Bronchial epithelial cell (primary cell): ENCODE measurements at regions not wholly inside any gene's neighbourhood (a gene's known extent, or its start where the extent isn't known, plus 50 kb on each side); places are given as distances from the start of the nearest gene placed in this dataset.

Experiments
- DNase-seq: peaks from one replicate; pipeline ENCODE4 v3.0.0-alpha.2; 2010; ENCODE audit warnings: low read depth
- FAIRE-seq: peaks from 2 replicates; lab custom pipeline; 2011; peaks lifted over from hg19 to GRCh38; lab: Jason Lieb, UNC
- H3K27me3 ChIP-seq: 2 replicates; pipeline ENCODE4 v1.5.1; 2011; ENCODE audit warnings: low read length; ENCODE audit not compliant: control insufficient read depth, insufficient read depth
- H3K36me3 ChIP-seq: 2 replicates; pipeline ENCODE4 v1.5.1; 2011; ENCODE audit warnings: low read length; ENCODE audit not compliant: control insufficient read depth, insufficient read depth
- H3K4me3 ChIP-seq: 2 replicates; pipeline ENCODE4 v1.5.1; 2011; ENCODE audit warnings: mild to moderate bottlenecking, low read depth, low read length, control low read depth
- TF ChIP-seq, protein P1 (sequence below): IDR thresholded peaks from 2 replicates; pipeline ENCODE4 v1.5.1; 2011; ENCODE audit warnings: mild to moderate bottlenecking, moderate library complexity, low read length, control low read depth, inconsistent platforms; ENCODE audit not compliant: insufficient read depth, severe bottlenecking

DNA sequence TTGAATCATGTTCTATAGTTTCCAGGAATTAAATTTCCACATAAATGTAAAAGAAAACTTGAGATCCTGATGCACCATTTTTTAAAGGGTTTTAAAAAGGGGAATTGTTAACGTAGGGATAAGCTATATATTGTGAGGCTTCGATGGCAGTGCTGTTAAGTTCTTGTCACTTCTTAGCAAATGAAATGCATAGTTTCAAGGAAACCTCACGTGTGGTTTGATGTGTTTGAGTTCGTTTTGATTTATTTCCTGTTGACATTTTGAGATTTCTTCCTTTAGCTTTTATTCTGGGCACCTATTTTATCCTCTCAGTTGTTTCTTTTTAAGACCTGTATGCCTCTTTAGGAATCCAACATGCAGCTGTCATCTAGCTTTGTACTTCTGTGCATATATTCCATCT lies 301.0 kb downstream of the DOCK8 start:
- Histone ChIP-seq H3K4me3 (no peak overlapping the region), H3K36me3 (no peaks in the 10 kb centered on the region), H3K27me3 (no peaks in the 10 kb centered on the region)
- FAIRE-seq (no peak), DNase-seq (no peak)
- TF ChIP-seq, protein P1, sequence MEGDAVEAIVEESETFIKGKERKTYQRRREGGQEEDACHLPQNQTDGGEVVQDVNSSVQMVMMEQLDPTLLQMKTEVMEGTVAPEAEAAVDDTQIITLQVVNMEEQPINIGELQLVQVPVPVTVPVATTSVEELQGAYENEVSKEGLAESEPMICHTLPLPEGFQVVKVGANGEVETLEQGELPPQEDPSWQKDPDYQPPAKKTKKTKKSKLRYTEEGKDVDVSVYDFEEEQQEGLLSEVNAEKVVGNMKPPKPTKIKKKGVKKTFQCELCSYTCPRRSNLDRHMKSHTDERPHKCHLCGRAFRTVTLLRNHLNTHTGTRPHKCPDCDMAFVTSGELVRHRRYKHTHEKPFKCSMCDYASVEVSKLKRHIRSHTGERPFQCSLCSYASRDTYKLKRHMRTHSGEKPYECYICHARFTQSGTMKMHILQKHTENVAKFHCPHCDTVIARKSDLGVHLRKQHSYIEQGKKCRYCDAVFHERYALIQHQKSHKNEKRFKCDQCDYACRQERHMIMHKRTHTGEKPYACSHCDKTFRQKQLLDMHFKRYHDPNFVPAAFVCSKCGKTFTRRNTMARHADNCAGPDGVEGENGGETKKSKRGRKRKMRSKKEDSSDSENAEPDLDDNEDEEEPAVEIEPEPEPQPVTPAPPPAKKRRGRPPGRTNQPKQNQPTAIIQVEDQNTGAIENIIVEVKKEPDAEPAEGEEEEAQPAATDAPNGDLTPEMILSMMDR, result no peak

DNA sequence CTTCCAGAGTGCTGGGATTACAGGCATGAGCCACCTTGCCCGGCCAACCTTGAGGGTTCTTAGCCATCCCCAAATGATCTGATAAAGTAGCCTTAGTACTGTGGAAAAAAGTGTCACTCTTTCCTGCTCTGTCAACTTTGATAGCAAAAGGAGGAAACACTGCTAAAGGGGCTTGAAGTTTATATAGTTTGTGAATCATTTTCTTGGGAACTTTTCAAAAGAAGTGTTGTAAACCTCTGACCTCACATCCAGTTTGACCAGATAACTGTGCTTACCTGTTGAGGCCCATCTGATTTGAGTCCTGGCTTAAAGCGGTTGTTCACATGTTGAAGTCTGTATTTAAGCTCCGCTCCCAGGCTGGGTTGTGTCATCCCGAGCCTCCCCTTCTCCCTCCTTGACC lies 303.3 kb downstream of the DOCK8 start:
- DNase-seq, result peak; percentile 88
- Histone ChIP-seq H3K36me3 (no peaks in the 10 kb centered on the region), H3K27me3 (no peaks in the 10 kb centered on the region), H3K4me3 (no peak overlapping the region)
- FAIRE-seq, result no peak
- TF ChIP-seq, protein P1, result no peak

DNA sequence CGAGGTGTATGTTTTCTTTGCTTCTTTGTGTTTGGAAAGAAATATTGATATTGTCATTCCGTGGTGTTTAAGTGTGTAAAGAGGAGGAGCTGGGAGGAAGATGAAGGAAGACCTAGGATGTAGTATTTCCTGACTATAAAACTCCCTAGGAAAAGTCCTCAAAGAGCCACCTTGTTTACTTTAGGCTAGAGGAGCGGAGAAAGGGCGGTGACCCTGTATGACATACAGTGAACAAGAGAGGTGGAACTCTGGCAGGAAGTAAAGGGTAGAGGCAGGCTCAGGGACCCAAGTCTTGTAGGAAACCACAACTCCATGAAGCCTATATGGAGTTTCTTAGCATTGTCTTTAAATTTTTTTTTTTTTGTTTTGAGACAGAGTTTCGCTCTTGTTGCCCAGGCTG lies 303.9 kb downstream of the DOCK8 start:
- H3K4me3 ChIP-seq, result no peak overlapping the region
- no peaks in the 10 kb centered on the region for H3K27me3 ChIP-seq
- DNase-seq (no peak), FAIRE-seq (no peak)
- TF ChIP-seq, protein P1, result no peak
- no peaks in the 10 kb centered on the region for H3K36me3 ChIP-seq

DNA sequence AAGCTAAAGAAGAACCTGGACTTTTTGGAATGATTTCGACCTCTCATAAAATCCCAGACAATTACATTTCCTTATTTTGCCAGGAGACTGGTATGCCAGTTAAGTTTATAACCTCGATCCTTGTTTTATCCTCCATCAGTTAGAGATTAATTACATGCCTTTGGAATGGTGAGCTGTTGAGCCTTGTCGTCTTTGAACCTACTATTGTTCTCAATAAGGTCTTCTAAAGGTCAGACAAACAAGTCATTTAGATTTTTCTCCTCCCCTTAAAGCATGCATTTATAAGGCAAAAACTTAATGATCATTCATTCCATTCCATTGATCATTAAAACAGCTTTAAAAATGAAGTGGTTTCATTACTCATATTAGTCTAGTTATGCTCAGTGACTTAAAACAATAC lies 304.9 kb downstream of the DOCK8 start:
- DNase-seq, result no peak
- TF ChIP-seq, protein P1, result no peak
- no peak for FAIRE-seq
- Histone ChIP-seq H3K27me3 (no peaks in the 10 kb centered on the region), H3K4me3 (no peak overlapping the region), H3K36me3 (no peaks in the 10 kb centered on the region)

DNA sequence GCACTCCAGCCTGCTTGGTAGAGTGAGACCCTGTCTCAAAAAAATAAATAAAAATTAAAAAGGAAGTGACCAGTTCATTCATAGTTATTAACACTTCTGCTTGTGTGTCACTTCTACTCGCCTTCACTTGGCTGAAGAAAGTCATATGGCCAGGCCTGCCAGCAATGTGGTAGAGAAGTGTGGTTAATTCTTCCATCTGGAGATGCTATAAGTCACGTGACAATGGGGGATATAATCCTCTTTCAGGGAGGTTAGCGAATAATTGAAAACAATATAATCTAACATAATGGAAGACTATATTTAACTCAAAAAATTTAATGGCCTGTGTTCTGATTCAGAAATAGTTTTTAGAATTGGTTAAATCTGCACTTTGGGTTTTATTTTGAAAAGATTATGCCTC lies 305.6 kb downstream of the DOCK8 start:
- no peak overlapping the region for H3K4me3 ChIP-seq
- TF ChIP-seq, protein P1, result no peak
- DNase-seq (no peak), FAIRE-seq (no peak)
- H3K36me3 ChIP-seq, result no peaks in the 10 kb centered on the region
- H3K27me3 ChIP-seq, result no peaks in the 10 kb centered on the region

DNA sequence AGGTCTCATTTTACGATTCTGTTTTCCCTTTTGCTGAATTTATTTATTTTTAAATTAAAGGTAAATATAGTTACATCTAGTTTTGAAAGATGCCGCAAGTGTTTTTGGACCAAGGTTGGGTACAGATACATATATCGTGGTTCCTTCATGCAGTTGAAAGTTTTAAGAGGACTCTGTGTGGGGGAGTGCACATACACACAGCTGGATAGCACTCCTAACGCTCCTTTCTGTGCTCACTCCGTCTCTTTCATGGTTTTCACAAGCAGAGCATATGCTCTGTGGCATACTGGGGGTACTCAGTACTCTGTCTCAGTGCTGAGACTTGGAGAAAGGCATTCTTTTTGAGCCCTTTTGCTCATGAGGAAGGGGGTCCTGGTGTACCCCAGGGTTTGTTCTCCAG lies 307.5 kb downstream of the DOCK8 start:
- DNase-seq (no peak), FAIRE-seq (no peak)
- no peaks in the 10 kb centered on the region for H3K27me3 ChIP-seq
- no peaks in the 10 kb centered on the region for H3K36me3 ChIP-seq
- TF ChIP-seq, protein P1, result no peak
- no peak overlapping the region for H3K4me3 ChIP-seq
